ENCODE measurements at regions not wholly inside any gene's neighbourhood (a gene's known extent, or its start where the extent isn't known, plus 50 kb on each side); places are given as distances from the start of the nearest gene placed in this dataset.
A peak's percentile ranks its signal among the peaks of the same experiment; 100 is the strongest.

GRCh38 chrX:6981718-6982406 lies 165.7 kb upstream of the STS start:
- H4K20me1 ChIP-seq (ENCODE audit: control insufficient read depth, extremely low read depth, insufficient read depth, low read length), result no peaks in the 10 kb centered on the region
- no peaks in the 10 kb centered on the region for H3K79me2 ChIP-seq (ENCODE audit: control insufficient read depth, insufficient read depth, low read length)
- H3K4me3 ChIP-seq (replicated peaks in 1 of 4; ENCODE audit: control extremely low read depth in 1 of 4, insufficient read depth in 1 of 4, low read depth in 3 of 4, low read length in 4 of 4), result no peak overlapping the region
- no peaks in the 10 kb centered on the region for H3K27me3 ChIP-seq (ENCODE audit: control insufficient read depth, insufficient read depth, low read length)
- H3K4me2 ChIP-seq (ENCODE audit: extremely low read depth, insufficient read depth, low read length), result no peak overlapping the region
- H2AFZ ChIP-seq (ENCODE audit: low read length), result no peak overlapping the region
- peaks cover 2% of the 10 kb centered on the region for H3K4me1 ChIP-seq (ENCODE audit: control insufficient read depth, extremely low read depth, insufficient read depth, low read length)
- TF ChIP-seq EZH2 (IDR thresholded peaks at IDR 0.05; ENCODE audit: low read length, missing control alignments), result no peak
- TF ChIP-seq CTCF (conservative IDR thresholded peaks at IDR 0.05 in 1 of 2, IDR thresholded peaks at IDR 0.05 in 1 of 2; ENCODE audit: low read depth in 1 of 2, low read length in 2 of 2), result no peak
- H3K27ac ChIP-seq (ENCODE audit: insufficient read depth, low read length), result no peak overlapping the region
- no peak for DNase-seq (ENCODE audit: low read depth in 2 of 2)
- no peak overlapping the region for H3K9ac ChIP-seq (ENCODE audit: insufficient read depth, low read length)
- H3K9me3 ChIP-seq (ENCODE audit: control insufficient read depth, insufficient read depth, low read depth, low read length), result no peaks in the 10 kb centered on the region
- no peaks in the 10 kb centered on the region for H3K36me3 ChIP-seq (ENCODE audit: control insufficient read depth, insufficient read depth, low read length)

GRCh38 chrX:6980981-6981380 lies 166.5 kb upstream of the STS start:
- Histone ChIP-seq H3K27ac (ENCODE audit: insufficient read depth, low read length) (no peak overlapping the region), H3K79me2 (ENCODE audit: control insufficient read depth, insufficient read depth, low read length) (no peaks in the 10 kb centered on the region)

GRCh38 chrX:6968231-6968630 lies 179.3 kb upstream of the STS start:
- H3K4me2 ChIP-seq (ENCODE audit: extremely low read depth, insufficient read depth, low read length), result no peak overlapping the region
- no peak for TF ChIP-seq EZH2 (IDR thresholded peaks at IDR 0.05; ENCODE audit: low read length, missing control alignments)
- H3K4me1 ChIP-seq (ENCODE audit: control insufficient read depth, extremely low read depth, insufficient read depth, low read length), result no peaks in the 10 kb centered on the region
- no peak overlapping the region for H3K4me3 ChIP-seq (replicated peaks in 1 of 4; ENCODE audit: control extremely low read depth in 1 of 4, insufficient read depth in 1 of 4, low read depth in 3 of 4, low read length in 4 of 4)
- H4K20me1 ChIP-seq (ENCODE audit: control insufficient read depth, extremely low read depth, insufficient read depth, low read length), result no peaks in the 10 kb centered on the region
- peak in 1 of 2 donors; percentile 13 for DNase-seq (ENCODE audit: low read depth in 2 of 2)
- no peaks in the 10 kb centered on the region for H3K79me2 ChIP-seq (ENCODE audit: control insufficient read depth, insufficient read depth, low read length)
- H3K27me3 ChIP-seq (ENCODE audit: control insufficient read depth, insufficient read depth, low read length), result no peaks in the 10 kb centered on the region
- no peak overlapping the region for H2AFZ ChIP-seq (ENCODE audit: low read length)
- no peaks in the 10 kb centered on the region for H3K36me3 ChIP-seq (ENCODE audit: control insufficient read depth, insufficient read depth, low read length)
- no peaks in the 10 kb centered on the region for H3K9me3 ChIP-seq (ENCODE audit: control insufficient read depth, insufficient read depth, low read depth, low read length)
- no peak overlapping the region for H3K27ac ChIP-seq (ENCODE audit: insufficient read depth, low read length)
- no peak overlapping the region for H3K9ac ChIP-seq (ENCODE audit: insufficient read depth, low read length)

More at GRCh38 chrX:6980981-6981380, 166.5 kb upstream of the STS start:
- DNase-seq (ENCODE audit: low read depth in 2 of 2), result no peak
- Histone ChIP-seq H3K4me1 (ENCODE audit: control insufficient read depth, extremely low read depth, insufficient read depth, low read length) (peaks cover 2% of the 10 kb centered on the region), H2AFZ (ENCODE audit: low read length) (no peak overlapping the region), H4K20me1 (ENCODE audit: control insufficient read depth, extremely low read depth, insufficient read depth, low read length) (no peaks in the 10 kb centered on the region), H3K9me3 (ENCODE audit: control insufficient read depth, insufficient read depth, low read depth, low read length) (no peaks in the 10 kb centered on the region), H3K36me3 (ENCODE audit: control insufficient read depth, insufficient read depth, low read length) (no peaks in the 10 kb centered on the region), H3K4me2 (ENCODE audit: extremely low read depth, insufficient read depth, low read length) (no peak overlapping the region), H3K4me3 (replicated peaks in 1 of 4; ENCODE audit: control extremely low read depth in 1 of 4, insufficient read depth in 1 of 4, low read depth in 3 of 4, low read length in 4 of 4) (no peak overlapping the region), H3K27me3 (ENCODE audit: control insufficient read depth, insufficient read depth, low read length) (no peaks in the 10 kb centered on the region), H3K9ac (ENCODE audit: insufficient read depth, low read length) (no peak overlapping the region)
- TF ChIP-seq CTCF (conservative IDR thresholded peaks at IDR 0.05 in 1 of 2, IDR thresholded peaks at IDR 0.05 in 1 of 2; ENCODE audit: low read depth in 1 of 2, low read length in 2 of 2), result no peak
- TF ChIP-seq EZH2 (IDR thresholded peaks at IDR 0.05; ENCODE audit: low read length, missing control alignments), result no peak

Measured in fibroblast of lung (primary cell).